ENCODE measurements at regions not wholly inside any gene's neighbourhood (a gene's known extent, or its start where the extent isn't known, plus 50 kb on each side); places are given as distances from the start of the nearest gene placed in this dataset.

DNA sequence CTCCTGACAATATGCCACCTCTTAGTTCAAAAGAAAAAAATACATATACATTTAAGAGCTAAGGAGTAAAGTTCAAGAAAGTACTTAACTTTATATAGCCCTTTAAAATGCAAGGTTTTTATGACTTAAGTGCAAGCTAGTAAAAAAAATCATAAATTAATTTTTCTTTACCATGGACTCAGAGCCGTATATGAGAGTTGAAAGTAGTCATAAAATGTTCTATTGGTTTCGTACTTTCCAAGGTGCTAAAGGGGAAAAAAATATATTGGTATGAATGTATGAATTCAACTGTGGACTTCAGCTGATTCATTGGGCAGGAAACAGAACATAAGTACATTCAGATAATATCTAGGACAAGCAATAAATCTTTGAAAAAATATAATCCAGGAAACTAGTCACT lies 869.8 kb upstream of the AGA start:
- ChIA-PET POLR2A (no interaction called here), RAD21 (ENCODE audit: low non-redundant PET in 1 of 2, low total read pairs in 2 of 2, uncharacterized antibody in 2 of 2, unreplicated experiment in 2 of 2) (no interaction called here), CTCF (no interaction called here)
- ATAC-seq (no peak), DNase-seq (ENCODE audit: low read depth, low spot score) (no peak)
- Histone ChIP-seq H3K27ac (ENCODE audit: low read depth, low read length) (no peak overlapping the region), H3K4me1 (ENCODE audit: control insufficient read depth in 1 of 2, insufficient read depth in 2 of 2, low read length in 2 of 2) (no peaks in the 10 kb centered on the region), H3K9me2 (ENCODE audit: insufficient read depth) (no peaks in the 10 kb centered on the region), H3K79me2 (ENCODE audit: insufficient read depth, low read length) (no peaks in the 10 kb centered on the region), H2AFZ (ENCODE audit: low read depth, low read length, poor library complexity, severe bottlenecking) (no peak overlapping the region), H4K20me1 (ENCODE audit: insufficient read depth) (no peaks in the 10 kb centered on the region), H3K9ac (ENCODE audit: low read length) (no peak overlapping the region), H3K9me3 (ENCODE audit: control insufficient read depth in 1 of 2, insufficient read depth in 1 of 2, low read depth in 1 of 2, low read length in 2 of 2) (no peaks in the 10 kb centered on the region), H3K27me3 (ENCODE audit: insufficient read depth, low read length) (no peaks in the 10 kb centered on the region), H3K4me3 (replicated peaks in 1 of 2; ENCODE audit: low read depth in 1 of 2, low read length in 2 of 2) (no peak overlapping the region), H3K4me2 (ENCODE audit: low read length) (no peak overlapping the region), H3K36me3 (ENCODE audit: control insufficient read depth in 1 of 2, insufficient read depth in 2 of 2, low read length in 2 of 2) (no peaks in the 10 kb centered on the region)
- intact Hi-C loops (cut with micrococcal nuclease), result no loop called here
- TF ChIP-seq REST (IDR thresholded peaks at IDR 0.05; ENCODE audit: low read depth), result no peak
- no peak for TF ChIP-seq JUND (IDR thresholded peaks at IDR 0.05)
- no peak for TF ChIP-seq SRF (IDR thresholded peaks at IDR 0.05; ENCODE audit: low read depth)
- no peak for TF ChIP-seq SP1 (IDR thresholded peaks at IDR 0.05; ENCODE audit: low read depth)
- no peak for TF ChIP-seq ZBTB33 (IDR thresholded peaks at IDR 0.05; ENCODE audit: extremely low read depth, insufficient replicate concordance, low read length)
- TF ChIP-seq YY1 (IDR thresholded peaks at IDR 0.05; ENCODE audit: extremely low read depth, insufficient replicate concordance, low read depth, low read length), result no peak
- TF ChIP-seq ZNF274 (IDR thresholded peaks at IDR 0.05; ENCODE audit: low read depth, low read length), result no peak
- no peak for TF ChIP-seq CBX3 (IDR thresholded peaks at IDR 0.05; ENCODE audit: low read depth)
- no peak for TF ChIP-seq EGR1 (IDR thresholded peaks at IDR 0.05; ENCODE audit: low read depth)
- TF ChIP-seq ZFX (IDR thresholded peaks at IDR 0.05), result no peak
- TF ChIP-seq SIN3A (IDR thresholded peaks at IDR 0.05; ENCODE audit: low read depth), result no peak
- TF ChIP-seq, protein P1, sequence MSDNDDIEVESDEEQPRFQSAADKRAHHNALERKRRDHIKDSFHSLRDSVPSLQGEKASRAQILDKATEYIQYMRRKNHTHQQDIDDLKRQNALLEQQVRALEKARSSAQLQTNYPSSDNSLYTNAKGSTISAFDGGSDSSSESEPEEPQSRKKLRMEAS (IDR thresholded peaks at IDR 0.05), result no peak
- no TSS peak for BruUV-seq (replicated peaks)

All from HCT116 (cell line).